Heart left ventricle (tissue), 16 donors: ENCODE measurements at regions not wholly inside any gene's neighbourhood (a gene's known extent, or its start where the extent isn't known, plus 50 kb on each side); places are given as distances from the start of the nearest gene placed in this dataset.
"Not testable (repeated sequence)": the region's sequence is repeated elsewhere in the genome, so short reads cannot be mapped to it uniquely, and the experiment has no call there.

ENCODE experiments used
- ATAC-seq, 4 donors: fragments of 200-7000 bp; cut with Tn5 transposase; one replicate each; pipeline ENCODE4 v1.9.1; 2020 to 2022; ENCODE audit warnings: moderate library complexity in 4 of 4, mild to moderate bottlenecking in 3 of 4, moderate number of reproducible peaks in 1 of 4
- DNase-seq, 5 donors: peaks; one replicate each; pipeline ENCODE4 v3.0.0-alpha.2; 2020
- H3K27ac ChIP-seq, 12 donors: fragments of 200-600 bp; sonication (generic) in 4 of 12; one replicate each; pipeline versions ENCODE4 v1.5.0 to v1.8.0; 2016 to 2022; ENCODE audit warnings: mild to moderate bottlenecking in 2 of 12
- H3K27me3 ChIP-seq, 9 donors: fragments of 200-600 bp; sonication (generic) in 2 of 9; one replicate each; pipeline versions ENCODE4 v1.5.1 to v1.8.0; 2016 to 2022; ENCODE audit warnings: mild to moderate bottlenecking in 3 of 9
- H3K36me3 ChIP-seq, 9 donors: fragments of 200-600 bp; sonication (generic) in 2 of 9; one replicate each; pipeline versions ENCODE4 v1.5.0 to v1.8.0; 2018 to 2022; ENCODE audit warnings: mild to moderate bottlenecking in 2 of 9
- H3K4me1 ChIP-seq, 12 donors: fragments of 200-600 bp; sonication (generic) in 4 of 12; one replicate each; pipeline versions ENCODE4 v1.5.0 to v1.8.0; 2016 to 2022; ENCODE audit warnings: mild to moderate bottlenecking in 3 of 12
- H3K4me3 ChIP-seq, 12 donors: fragments of 200-600 bp; sonication (generic) in 4 of 12; one replicate each; pipeline versions ENCODE4 v1.5.0 to v1.8.0; 2017 to 2022; ENCODE audit warnings: mild to moderate bottlenecking in 9 of 12, moderate library complexity in 4 of 12
- H3K9me3 ChIP-seq, 12 donors: fragments of 200-600 bp; sonication (generic) in 4 of 12; one replicate each; pipeline versions ENCODE4 v1.5.0 to v1.8.0; 2016 to 2022; ENCODE audit warnings: mild to moderate bottlenecking in 1 of 12
- CTCF ChIP-seq, 12 donors: fragments of 200-600 bp; sonication (generic) in 4 of 12; IDR thresholded peaks; one replicate each; pipeline versions ENCODE4 v1.5.0 to v1.8.0; 2018 to 2022; ENCODE audit warnings: antibody characterized with exemption in 12 of 12, mild to moderate bottlenecking in 5 of 12
- POLR2A ChIP-seq, 2 donors: fragments of 450-650 bp; IDR thresholded peaks; one replicate each; pipeline ENCODE4 v1.6.1; 2017; ENCODE audit warnings: antibody characterized with exemption in 2 of 2, mild to moderate bottlenecking in 2 of 2, moderate library complexity in 2 of 2
- WGBS, 4 donors: extraction: QIAGEN DNeasy Blood & Tissue Kit in 2 of 4; methylation state at CpG; one replicate each; pipeline versions ENCODE4 v1.1.5 to v1.1.7; 2013 to 2018; 5-methylcytosine and 5-hydroxymethylcytosine counted together
- intact Hi-C, 10 donors: fragments of 100-400 bp; cut with DNase I; formaldehyde crosslinking; loops; one replicate each; pipeline versions ENCODE4 v1.11.1 to v1.14.2; 2022
- donor health status: ischemic (EF 13 %, LVEDD 7.1; RV severe dilation, severe dysfunction).
- donor health status: healthy with polysubstance abuse.
- donor health status: DM: no; HTN: yes; CAD: no.
- donor health status: DM: no; HTN: no; CAD: no.
- donor health status: ischemic (EF 25% LVEDD 6.9; RV normal size, moderate dysfunction).
- donor health status: ischemic (EF 25% LVEDD 5.7; RV mildly dilated, moderate dysfunction).
- donor health status: healthy.
- donor health status: DM: yes; HTN: yes; CAD: no.
- donor health status: ischemic (EF 35%, LVEDD 5.7; RV mildly dilated, moderate dysfunction).
- donor health status: nonischemic (EF 11% LVEDD 7.7; RV severe dilation, severe dysfunction).
- donor health status: DM: yes; HTN: yes; CAD: no.
- donor health status: PGD.
- donor health status: ischemic (EF 29% LVEDD 5.4; RV normal size, mild dysfunction).
- donor health status: nonischemic (EF 23%, LVEDD 6.1; RV moderate dilation, normal function).

- ATAC-seq, H3K4me1 ChIP-seq, DNase-seq, H3K27ac ChIP-seq, H3K4me3 ChIP-seq, intact Hi-C loops, H3K36me3 ChIP-seq, H3K9me3 ChIP-seq, H3K27me3 ChIP-seq: not testable (repeated sequence)
- 65 to 78% (median 72%) methylated on average over 2 of the region's 2 CpGs for WGBS, 4 donors
Observed at GRCh38 chr10:61818251-61818650, 83.2 kb upstream of the ARID5B start.

GRCh38 chr10:61819208-61819607 is 82.3 kb upstream of the ARID5B start:
- no peaks in the 10 kb centered on the region for H3K4me1 ChIP-seq
- H3K27me3 ChIP-seq: no peaks in the 10 kb centered on the region
- TF ChIP-seq POLR2A (IDR thresholded peaks at IDR 0.05) (no peak), CTCF (IDR thresholded peaks at IDR 0.05) (no peak)
- intact Hi-C loops: no loop called here
- DNase-seq: no peak
- no peak for ATAC-seq
- H3K36me3 ChIP-seq: no peaks in the 10 kb centered on the region
- WGBS, 4 donors: 83 to 86% (median 84%) methylated on average over 1 of the region's 1 CpG
- H3K4me3 ChIP-seq: no peak overlapping the region
- no peak overlapping the region for H3K27ac ChIP-seq
- no peaks in the 10 kb centered on the region for H3K9me3 ChIP-seq

GRCh38 chr10:61821153-61821552 is 80.3 kb upstream of the ARID5B start:
- H3K4me1 ChIP-seq: no peaks in the 10 kb centered on the region
- 70 to 76% (median 72%) methylated on average over 5 of the region's 5 CpGs for WGBS, 4 donors

GRCh38 chr10:61821693-61822092 is 79.8 kb upstream of the ARID5B start:
- WGBS, 4 donors: 73 to 88% (median 78%) methylated on average over 1 of the region's 1 CpG
- Histone ChIP-seq H3K4me3 (no peak overlapping the region), H3K27ac (no peak overlapping the region), H3K36me3 (no peaks in the 10 kb centered on the region), H3K4me1 (no peaks in the 10 kb centered on the region), H3K27me3 (no peaks in the 10 kb centered on the region), H3K9me3 (no peaks in the 10 kb centered on the region)
- DNase-seq: no peak
- no peak for TF ChIP-seq POLR2A (IDR thresholded peaks at IDR 0.05)
- TF ChIP-seq CTCF (IDR thresholded peaks at IDR 0.05): no peak
- no peak for ATAC-seq
- intact Hi-C loops: no loop called here

More at GRCh38 chr10:61821153-61821552, 80.3 kb upstream of the ARID5B start:
- intact Hi-C loops: no loop called here
- H3K27ac ChIP-seq: no peak overlapping the region
- no peaks in the 10 kb centered on the region for H3K27me3 ChIP-seq
- H3K9me3 ChIP-seq: no peaks in the 10 kb centered on the region
- DNase-seq (no peak), ATAC-seq (no peak)
- no peaks in the 10 kb centered on the region for H3K36me3 ChIP-seq
- H3K4me3 ChIP-seq: no peak overlapping the region
- TF ChIP-seq POLR2A (IDR thresholded peaks at IDR 0.05): no peak
- TF ChIP-seq CTCF (IDR thresholded peaks at IDR 0.05): no peak

- intact Hi-C loops: no loop called here
- WGBS, 4 donors: 52 to 74% (median 69%) methylated on average over 1 of the region's 1 CpG
Observed at GRCh38 chr10:61822096-61822495, 79.4 kb upstream of the ARID5B start.

More at GRCh38 chr10:61822096-61822495, 79.4 kb upstream of the ARID5B start:
- H3K36me3 ChIP-seq: no peaks in the 10 kb centered on the region
- ATAC-seq: no peak
- H3K27ac ChIP-seq: no peak overlapping the region
- H3K4me1 ChIP-seq: no peaks in the 10 kb centered on the region
- no peaks in the 10 kb centered on the region for H3K27me3 ChIP-seq
- H3K4me3 ChIP-seq: no peak overlapping the region
- H3K9me3 ChIP-seq: no peaks in the 10 kb centered on the region
- DNase-seq: no peak
- TF ChIP-seq POLR2A (IDR thresholded peaks at IDR 0.05) (no peak), CTCF (IDR thresholded peaks at IDR 0.05) (no peak)
